HT1080 (cell line): ENCODE measurements at regions not wholly inside any gene's neighbourhood (a gene's known extent, or its start where the extent isn't known, plus 50 kb on each side); places are given as distances from the start of the nearest gene placed in this dataset.

Experiments used
- DNase-seq: peaks from one replicate; pipeline ENCODE4 v3.0.0-alpha.2; 2015; ENCODE audit warnings: low read depth

- no peak for DNase-seq
Measured at GRCh38 chr17:54813896-54814295, 86.8 kb upstream of the TOM1L1 start.

GRCh38 chr17:54814371-54814770 lies 86.3 kb upstream of the TOM1L1 start:
- no peak for DNase-seq

DNA sequence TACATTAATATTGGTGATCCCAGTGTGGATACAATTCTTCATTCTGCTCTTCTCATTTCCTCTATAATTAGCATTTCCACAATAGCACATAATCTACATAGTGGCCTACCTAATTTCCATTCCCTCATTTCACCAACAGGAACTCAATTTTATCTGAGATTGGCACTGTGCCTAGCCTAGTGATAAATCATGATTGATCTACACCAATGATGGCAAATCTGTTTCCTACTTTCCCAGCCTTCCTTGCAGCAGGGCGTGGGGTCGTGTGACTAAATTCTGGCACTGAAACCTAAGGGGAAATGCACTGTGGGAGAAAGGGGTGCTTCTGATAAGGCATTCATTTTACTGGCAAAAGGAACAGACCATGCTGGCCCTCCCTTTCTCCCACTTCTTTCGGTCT lies 66.6 kb upstream of the TOM1L1 start:
- DNase-seq = no peak

DNA sequence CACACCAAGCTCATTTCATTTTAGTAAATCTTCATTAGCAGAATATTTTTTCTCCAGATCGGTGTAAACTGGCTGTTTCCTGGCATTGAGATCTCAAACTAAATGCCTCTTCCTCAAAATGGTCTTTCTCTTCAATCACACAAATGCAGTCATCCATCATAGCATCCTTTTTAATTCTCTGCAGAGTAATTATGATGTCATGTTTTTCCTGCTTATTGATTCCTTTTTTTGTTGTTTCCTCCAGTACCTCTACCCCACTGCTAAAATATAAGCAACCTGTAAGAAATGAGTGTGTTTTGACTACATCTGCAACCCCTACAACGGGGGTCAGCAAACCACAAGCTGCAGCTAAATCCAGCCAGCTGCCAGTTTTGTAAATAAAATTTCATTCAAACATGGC lies 65.6 kb upstream of the TOM1L1 start:
- no peak for DNase-seq

GRCh38 chr17:54836723-54837462 lies 63.8 kb upstream of the TOM1L1 start:
- no peak for DNase-seq

- DNase-seq = no peak
Measured at GRCh38 chr17:54838651-54839421, 61.8 kb upstream of the TOM1L1 start.

- no peak for DNase-seq
Measured at GRCh38 chr17:54839447-54839846, 61.2 kb upstream of the TOM1L1 start.

DNA sequence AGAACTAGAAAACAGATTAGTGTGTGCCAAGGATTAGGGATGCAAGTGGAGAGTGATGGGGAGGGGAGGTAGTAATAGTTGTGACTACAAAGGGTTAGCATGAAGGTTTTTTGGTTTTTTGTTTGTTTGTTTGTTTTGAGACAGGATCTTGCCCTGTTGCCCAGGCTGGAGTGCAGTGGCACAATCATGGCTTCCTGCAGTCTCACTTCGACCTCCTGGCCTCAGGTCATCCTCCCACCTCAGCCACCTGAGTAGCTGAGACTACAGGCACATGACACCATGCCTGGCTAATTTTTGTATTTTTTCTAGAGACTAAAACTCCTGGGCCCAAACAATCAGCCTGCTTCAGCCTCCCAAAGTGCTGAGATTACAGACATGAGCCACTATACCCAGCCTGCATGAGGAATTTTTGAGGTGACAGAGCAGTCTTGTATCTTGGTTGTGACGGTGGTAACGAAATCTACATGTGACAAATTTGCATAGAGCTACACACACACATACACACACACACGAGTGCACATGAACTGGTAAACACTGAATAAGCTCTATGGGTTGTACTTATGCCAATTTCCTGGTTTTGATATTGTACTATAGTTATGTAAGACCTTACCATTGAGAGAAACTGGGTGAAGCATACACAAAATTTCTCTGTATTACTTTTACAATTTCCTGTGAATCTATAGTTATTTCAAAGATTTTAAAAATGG lies 59.6 kb upstream of the TOM1L1 start:
- no peak for DNase-seq

GRCh38 chr17:54841656-54842055 lies 59.0 kb upstream of the TOM1L1 start:
- no peak for DNase-seq

GRCh38 chr17:54844233-54844632 lies 56.4 kb upstream of the TOM1L1 start:
- DNase-seq = no peak

GRCh38 chr17:54848368-54848987 lies 52.2 kb upstream of the TOM1L1 start:
- DNase-seq = no peak

GRCh38 chr17:54849660-54850059 lies 51.0 kb upstream of the TOM1L1 start:
- no peak for DNase-seq
